GM23338 (cell line): ENCODE measurements at regions not wholly inside any gene's neighbourhood (a gene's known extent, or its start where the extent isn't known, plus 50 kb on each side); places are given as distances from the start of the nearest gene placed in this dataset.

Source experiments
- CREB1 ChIP-seq: fragments of 250-450 bp; sonication (Bioruptor Pico); IDR thresholded peaks from 2 replicates; pipeline ENCODE4 v1.5.0; 2020; ENCODE audit warnings: low read depth, mild to moderate bottlenecking, moderate library complexity
- EZH2 ChIP-seq: fragments of 200-600 bp; sonication (generic); IDR thresholded peaks from one replicate; pipeline ENCODE4 v1.8.0; 2017; ENCODE audit warnings: antibody characterized with exemption, mild to moderate bottlenecking, low read depth; ENCODE audit not compliant: unreplicated experiment
- EZH2phosphoT487 ChIP-seq: fragments of 200-600 bp; sonication (generic); IDR thresholded peaks from one replicate; pipeline ENCODE4 v1.8.1; 2018; ENCODE audit warnings: antibody characterized with exemption; ENCODE audit not compliant: unreplicated experiment
- JUNB ChIP-seq: IDR thresholded peaks from one replicate; pipeline ENCODE4 v1.6.1; 2016; ENCODE audit warnings: antibody characterized with exemption; ENCODE audit not compliant: unreplicated experiment
- NANOG ChIP-seq: IDR thresholded peaks from 2 replicates; pipeline ENCODE4 v1.6.1; 2016; ENCODE audit warnings: antibody characterized with exemption, borderline replicate concordance
- POLR2AphosphoS5 ChIP-seq: IDR thresholded peaks from 2 replicates; pipeline ENCODE4 v1.6.1; 2016; ENCODE audit warnings: antibody characterized with exemption, low read depth
- REST ChIP-seq: IDR thresholded peaks from one replicate; pipeline ENCODE4 v1.6.1; 2018; ENCODE audit warnings: antibody characterized with exemption; ENCODE audit not compliant: unreplicated experiment
- STAT1 ChIP-seq: IDR thresholded peaks from one replicate; pipeline ENCODE4 v1.6.1; 2016; ENCODE audit warnings: antibody characterized with exemption; ENCODE audit not compliant: unreplicated experiment
- ZNF114 ChIP-seq: fragments of 250-450 bp; sonication (Bioruptor Pico); IDR thresholded peaks from 2 replicates; pipeline ENCODE4 v1.5.0; 2020; ENCODE audit warnings: mild to moderate bottlenecking, moderate library complexity
- ZNF331 ChIP-seq: fragments of 250-450 bp; sonication (Bioruptor Pico); IDR thresholded peaks from 2 replicates; pipeline ENCODE4 v1.5.0; 2020; ENCODE audit warnings: low read depth, mild to moderate bottlenecking, moderate library complexity
- TF ChIP-seq, protein P1 (sequence below), 2 experiments: fragments of 200-600 bp in 1 of 2; sonication (generic) in 1 of 2; conservative IDR thresholded peaks; 2 replicates each; pipeline versions ENCODE4 v1.5.1 to v1.6.1; 2016 to 2017; ENCODE audit warnings: antibody characterized with exemption in 2 of 2, low read depth in 2 of 2, mild to moderate bottlenecking in 2 of 2, moderate library complexity in 1 of 2
- TF ChIP-seq, protein P2 (sequence below): fragments of 250-450 bp; sonication (Bioruptor Pico); IDR thresholded peaks from 2 replicates; pipeline ENCODE4 v1.5.0; 2020; ENCODE audit warnings: mild to moderate bottlenecking, moderate library complexity
- TF ChIP-seq, protein P3 (sequence below): IDR thresholded peaks from 2 replicates; pipeline ENCODE4 v1.6.1; 2016; ENCODE audit warnings: antibody characterized with exemption

DNA sequence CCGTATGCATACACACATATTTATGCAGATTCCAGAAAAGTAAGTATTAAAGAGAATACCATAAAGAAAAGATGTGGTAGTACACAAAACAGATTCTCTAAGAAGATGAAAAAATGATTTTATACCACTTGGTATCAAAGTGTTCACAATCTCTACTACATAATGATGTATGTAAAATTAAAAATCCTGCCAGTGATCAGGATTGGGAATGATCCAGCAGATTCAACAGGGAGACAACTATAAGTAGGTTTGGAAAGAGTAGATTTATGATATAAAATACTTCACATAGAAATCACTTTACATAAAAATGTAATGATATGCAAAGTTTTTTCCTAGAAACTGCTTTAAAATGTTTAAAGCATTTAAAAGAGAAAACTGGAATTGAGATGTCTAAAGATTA lies 447.0 kb downstream of the CNTNAP4 start:
- TF ChIP-seq REST = no peak
- no peak for TF ChIP-seq EZH2phosphoT487
- no peak for TF ChIP-seq POLR2AphosphoS5
- TF ChIP-seq, protein P1, sequence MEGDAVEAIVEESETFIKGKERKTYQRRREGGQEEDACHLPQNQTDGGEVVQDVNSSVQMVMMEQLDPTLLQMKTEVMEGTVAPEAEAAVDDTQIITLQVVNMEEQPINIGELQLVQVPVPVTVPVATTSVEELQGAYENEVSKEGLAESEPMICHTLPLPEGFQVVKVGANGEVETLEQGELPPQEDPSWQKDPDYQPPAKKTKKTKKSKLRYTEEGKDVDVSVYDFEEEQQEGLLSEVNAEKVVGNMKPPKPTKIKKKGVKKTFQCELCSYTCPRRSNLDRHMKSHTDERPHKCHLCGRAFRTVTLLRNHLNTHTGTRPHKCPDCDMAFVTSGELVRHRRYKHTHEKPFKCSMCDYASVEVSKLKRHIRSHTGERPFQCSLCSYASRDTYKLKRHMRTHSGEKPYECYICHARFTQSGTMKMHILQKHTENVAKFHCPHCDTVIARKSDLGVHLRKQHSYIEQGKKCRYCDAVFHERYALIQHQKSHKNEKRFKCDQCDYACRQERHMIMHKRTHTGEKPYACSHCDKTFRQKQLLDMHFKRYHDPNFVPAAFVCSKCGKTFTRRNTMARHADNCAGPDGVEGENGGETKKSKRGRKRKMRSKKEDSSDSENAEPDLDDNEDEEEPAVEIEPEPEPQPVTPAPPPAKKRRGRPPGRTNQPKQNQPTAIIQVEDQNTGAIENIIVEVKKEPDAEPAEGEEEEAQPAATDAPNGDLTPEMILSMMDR (conservative IDR thresholded peaks at IDR 0.05; ENCODE audit: low read depth in 2 of 2) = no peak
- no peak for TF ChIP-seq CREB1 (CRISPR knock-in tag)
- TF ChIP-seq EZH2 = no peak
- TF ChIP-seq ZNF331 = no peak
- no peak for TF ChIP-seq JUNB
- no peak for TF ChIP-seq NANOG
- TF ChIP-seq, protein P2, sequence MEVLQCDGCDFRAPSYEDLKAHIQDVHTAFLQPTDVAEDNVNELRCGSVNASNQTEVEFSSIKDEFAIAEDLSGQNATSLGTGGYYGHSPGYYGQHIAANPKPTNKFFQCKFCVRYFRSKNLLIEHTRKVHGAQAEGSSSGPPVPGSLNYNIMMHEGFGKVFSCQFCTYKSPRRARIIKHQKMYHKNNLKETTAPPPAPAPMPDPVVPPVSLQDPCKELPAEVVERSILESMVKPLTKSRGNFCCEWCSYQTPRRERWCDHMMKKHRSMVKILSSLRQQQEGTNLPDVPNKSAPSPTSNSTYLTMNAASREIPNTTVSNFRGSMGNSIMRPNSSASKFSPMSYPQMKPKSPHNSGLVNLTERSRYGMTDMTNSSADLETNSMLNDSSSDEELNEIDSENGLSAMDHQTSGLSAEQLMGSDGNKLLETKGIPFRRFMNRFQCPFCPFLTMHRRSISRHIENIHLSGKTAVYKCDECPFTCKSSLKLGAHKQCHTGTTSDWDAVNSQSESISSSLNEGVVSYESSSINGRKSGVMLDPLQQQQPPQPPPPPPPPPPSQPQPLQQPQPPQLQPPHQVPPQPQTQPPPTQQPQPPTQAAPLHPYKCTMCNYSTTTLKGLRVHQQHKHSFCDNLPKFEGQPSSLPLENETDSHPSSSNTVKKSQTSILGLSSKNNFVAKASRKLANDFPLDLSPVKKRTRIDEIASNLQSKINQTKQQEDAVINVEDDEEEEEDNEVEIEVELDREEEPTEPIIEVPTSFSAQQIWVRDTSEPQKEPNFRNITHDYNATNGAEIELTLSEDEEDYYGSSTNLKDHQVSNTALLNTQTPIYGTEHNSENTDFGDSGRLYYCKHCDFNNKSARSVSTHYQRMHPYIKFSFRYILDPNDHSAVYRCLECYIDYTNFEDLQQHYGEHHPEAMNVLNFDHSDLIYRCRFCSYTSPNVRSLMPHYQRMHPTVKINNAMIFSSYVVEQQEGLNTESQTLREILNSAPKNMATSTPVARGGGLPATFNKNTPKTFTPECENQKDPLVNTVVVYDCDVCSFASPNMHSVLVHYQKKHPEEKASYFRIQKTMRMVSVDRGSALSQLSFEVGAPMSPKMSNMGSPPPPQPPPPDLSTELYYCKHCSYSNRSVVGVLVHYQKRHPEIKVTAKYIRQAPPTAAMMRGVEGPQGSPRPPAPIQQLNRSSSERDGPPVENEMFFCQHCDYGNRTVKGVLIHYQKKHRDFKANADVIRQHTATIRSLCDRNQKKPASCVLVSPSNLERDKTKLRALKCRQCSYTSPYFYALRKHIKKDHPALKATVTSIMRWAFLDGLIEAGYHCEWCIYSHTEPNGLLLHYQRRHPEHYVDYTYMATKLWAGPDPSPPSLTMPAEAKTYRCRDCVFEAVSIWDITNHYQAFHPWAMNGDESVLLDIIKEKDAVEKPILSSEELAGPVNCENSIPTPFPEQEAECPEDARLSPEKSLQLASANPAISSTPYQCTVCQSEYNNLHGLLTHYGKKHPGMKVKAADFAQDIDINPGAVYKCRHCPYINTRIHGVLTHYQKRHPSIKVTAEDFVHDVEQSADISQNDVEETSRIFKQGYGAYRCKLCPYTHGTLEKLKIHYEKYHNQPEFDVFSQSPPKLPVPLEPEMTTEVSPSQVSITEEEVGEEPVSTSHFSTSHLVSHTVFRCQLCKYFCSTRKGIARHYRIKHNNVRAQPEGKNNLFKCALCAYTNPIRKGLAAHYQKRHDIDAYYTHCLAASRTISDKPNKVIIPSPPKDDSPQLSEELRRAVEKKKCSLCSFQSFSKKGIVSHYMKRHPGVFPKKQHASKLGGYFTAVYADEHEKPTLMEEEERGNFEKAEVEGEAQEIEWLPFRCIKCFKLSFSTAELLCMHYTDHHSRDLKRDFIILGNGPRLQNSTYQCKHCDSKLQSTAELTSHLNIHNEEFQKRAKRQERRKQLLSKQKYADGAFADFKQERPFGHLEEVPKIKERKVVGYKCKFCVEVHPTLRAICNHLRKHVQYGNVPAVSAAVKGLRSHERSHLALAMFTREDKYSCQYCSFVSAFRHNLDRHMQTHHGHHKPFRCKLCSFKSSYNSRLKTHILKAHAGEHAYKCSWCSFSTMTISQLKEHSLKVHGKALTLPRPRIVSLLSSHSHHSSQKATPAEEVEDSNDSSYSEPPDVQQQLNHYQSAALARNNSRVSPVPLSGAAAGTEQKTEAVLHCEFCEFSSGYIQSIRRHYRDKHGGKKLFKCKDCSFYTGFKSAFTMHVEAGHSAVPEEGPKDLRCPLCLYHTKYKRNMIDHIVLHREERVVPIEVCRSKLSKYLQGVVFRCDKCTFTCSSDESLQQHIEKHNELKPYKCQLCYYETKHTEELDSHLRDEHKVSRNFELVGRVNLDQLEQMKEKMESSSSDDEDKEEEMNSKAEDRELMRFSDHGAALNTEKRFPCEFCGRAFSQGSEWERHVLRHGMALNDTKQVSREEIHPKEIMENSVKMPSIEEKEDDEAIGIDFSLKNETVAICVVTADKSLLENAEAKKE (CRISPR knock-in tag) = no peak
- no peak for TF ChIP-seq ZNF114 (CRISPR knock-in tag)
- TF ChIP-seq, protein P3, sequence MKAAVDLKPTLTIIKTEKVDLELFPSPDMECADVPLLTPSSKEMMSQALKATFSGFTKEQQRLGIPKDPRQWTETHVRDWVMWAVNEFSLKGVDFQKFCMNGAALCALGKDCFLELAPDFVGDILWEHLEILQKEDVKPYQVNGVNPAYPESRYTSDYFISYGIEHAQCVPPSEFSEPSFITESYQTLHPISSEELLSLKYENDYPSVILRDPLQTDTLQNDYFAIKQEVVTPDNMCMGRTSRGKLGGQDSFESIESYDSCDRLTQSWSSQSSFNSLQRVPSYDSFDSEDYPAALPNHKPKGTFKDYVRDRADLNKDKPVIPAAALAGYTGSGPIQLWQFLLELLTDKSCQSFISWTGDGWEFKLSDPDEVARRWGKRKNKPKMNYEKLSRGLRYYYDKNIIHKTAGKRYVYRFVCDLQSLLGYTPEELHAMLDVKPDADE = no peak
- no peak for TF ChIP-seq STAT1
